Immature natural killer cell (primary cell): ENCODE measurements at regions not wholly inside any gene's neighbourhood (a gene's known extent, or its start where the extent isn't known, plus 50 kb on each side); places are given as distances from the start of the nearest gene placed in this dataset.

Source experiments
- DNase-seq, 3 donors: peaks; one replicate each; pipeline ENCODE4 v3.0.0; 2022; ENCODE audit warnings: mixed read lengths in 1 of 3
- H3K27ac Mint-ChIP-seq, 6 donors: one replicate each; pipeline ENCODE4 v1.8.0; 2020; ENCODE audit warnings: mixed read lengths in 6 of 6, mild to moderate bottlenecking in 5 of 6, inconsistent platforms in 4 of 6, moderate library complexity in 3 of 6
- H3K27me3 Mint-ChIP-seq, 3 donors: one replicate each; pipeline ENCODE4 v1.8.0; 2020 to 2021; ENCODE audit warnings: low read depth in 3 of 3, mild to moderate bottlenecking in 3 of 3, mixed read lengths in 3 of 3, moderate library complexity in 3 of 3, inconsistent platforms in 1 of 3
- H3K36me3 Mint-ChIP-seq, 3 donors: one replicate each; pipeline ENCODE4 v1.8.0; 2020; ENCODE audit warnings: mixed read lengths in 3 of 3, inconsistent platforms in 2 of 3, mild to moderate bottlenecking in 2 of 3
- H3K4me1 Mint-ChIP-seq, 2 donors: one replicate each; pipeline ENCODE4 v1.8.0; 2020; ENCODE audit warnings: inconsistent platforms in 2 of 2, mild to moderate bottlenecking in 2 of 2, mixed read lengths in 2 of 2, moderate library complexity in 1 of 2
- H3K4me3 Mint-ChIP-seq, 5 donors: one replicate each; pipeline ENCODE4 v1.8.0; 2020; ENCODE audit warnings: mild to moderate bottlenecking in 5 of 5, mixed read lengths in 5 of 5, inconsistent platforms in 3 of 5, moderate library complexity in 3 of 5
- H3K9me3 Mint-ChIP-seq, 6 donors: one replicate each; pipeline ENCODE4 v1.8.0; 2020; ENCODE audit warnings: mild to moderate bottlenecking in 6 of 6, mixed read lengths in 6 of 6, inconsistent platforms in 4 of 6, moderate library complexity in 3 of 6

- H3K4me1 Mint-ChIP-seq: no peaks in the 10 kb centered on the region
- no peak overlapping the region for H3K27ac Mint-ChIP-seq
- H3K27me3 Mint-ChIP-seq: peaks cover under 1 to 2% (median 1%) of the 10 kb centered on the region in 3 donors
- DNase-seq: no peak
- no peaks in the 10 kb centered on the region for H3K9me3 Mint-ChIP-seq
- H3K4me3 Mint-ChIP-seq: no peak overlapping the region
- no peaks in the 10 kb centered on the region for H3K36me3 Mint-ChIP-seq
Measured at GRCh38 chr14:22018890-22019289, 345.3 kb upstream of the OR4E1 start.

DNA sequence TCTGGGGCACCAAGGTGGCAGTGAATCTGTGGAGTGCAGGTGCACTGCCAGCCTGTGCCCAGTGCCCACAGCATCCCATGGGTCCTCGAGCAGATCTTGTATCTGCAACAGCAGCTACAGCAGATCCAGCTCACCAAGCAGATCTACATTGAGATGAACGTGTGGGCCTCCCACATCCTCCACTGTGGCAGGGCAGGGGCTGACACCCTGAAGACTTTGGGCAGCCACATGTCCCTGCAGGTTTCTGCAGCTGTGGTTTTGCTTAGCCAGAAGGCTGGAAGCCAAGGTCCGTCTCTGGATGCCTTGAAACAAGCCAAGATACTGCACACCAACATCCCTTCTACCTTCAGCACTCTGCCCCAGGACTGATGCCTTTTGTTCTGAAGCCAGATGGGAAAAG, 338.8 kb upstream of the OR4E1 start:
- Mint-ChIP-seq H3K4me3 (no peak overlapping the region), H3K9me3 (no peaks in the 10 kb centered on the region), H3K27ac (no peak overlapping the region), H3K36me3 (no peaks in the 10 kb centered on the region), H3K4me1 (peaks cover 0 to under 1% of the 10 kb centered on the region in 2 donors), H3K27me3 (peaks cover 4 to 12% (median 5%) of the 10 kb centered on the region in 3 donors)
- DNase-seq: no peak

GRCh38 chr14:22011253-22011642, 337.6 kb upstream of the OR4E1 start:
- Mint-ChIP-seq H3K27me3 (peaks cover 4 to 12% (median 4%) of the 10 kb centered on the region in 3 donors), H3K27ac (no peak overlapping the region)

GRCh38 chr14:22010545-22011252, 337.1 kb upstream of the OR4E1 start:
- H3K36me3 Mint-ChIP-seq: no peaks in the 10 kb centered on the region
- no peak overlapping the region for H3K27ac Mint-ChIP-seq
- H3K9me3 Mint-ChIP-seq: no peaks in the 10 kb centered on the region

More at GRCh38 chr14:22011253-22011642, 337.6 kb upstream of the OR4E1 start:
- Mint-ChIP-seq H3K4me1 (peaks cover 0 to 2% of the 10 kb centered on the region in 2 donors), H3K36me3 (no peaks in the 10 kb centered on the region), H3K4me3 (no peak overlapping the region), H3K9me3 (no peaks in the 10 kb centered on the region)
- no peak for DNase-seq

GRCh38 chr14:22008766-22009165, 335.1 kb upstream of the OR4E1 start:
- no peak overlapping the region for H3K4me3 Mint-ChIP-seq
- H3K36me3 Mint-ChIP-seq: no peaks in the 10 kb centered on the region
- H3K27ac Mint-ChIP-seq: no peak overlapping the region
- no peaks in the 10 kb centered on the region for H3K9me3 Mint-ChIP-seq
- DNase-seq: no peak
- H3K27me3 Mint-ChIP-seq: peaks cover 4 to 10% (median 5%) of the 10 kb centered on the region in 3 donors
- peaks cover 0 to 2% of the 10 kb centered on the region in 2 donors for H3K4me1 Mint-ChIP-seq

More at GRCh38 chr14:22010545-22011252, 337.1 kb upstream of the OR4E1 start:
- H3K27me3 Mint-ChIP-seq: peaks cover 4 to 12% (median 4%) of the 10 kb centered on the region in 3 donors
- no peak for DNase-seq
- H3K4me3 Mint-ChIP-seq: no peak overlapping the region
- H3K4me1 Mint-ChIP-seq: peaks cover 0 to 2% of the 10 kb centered on the region in 2 donors

DNA sequence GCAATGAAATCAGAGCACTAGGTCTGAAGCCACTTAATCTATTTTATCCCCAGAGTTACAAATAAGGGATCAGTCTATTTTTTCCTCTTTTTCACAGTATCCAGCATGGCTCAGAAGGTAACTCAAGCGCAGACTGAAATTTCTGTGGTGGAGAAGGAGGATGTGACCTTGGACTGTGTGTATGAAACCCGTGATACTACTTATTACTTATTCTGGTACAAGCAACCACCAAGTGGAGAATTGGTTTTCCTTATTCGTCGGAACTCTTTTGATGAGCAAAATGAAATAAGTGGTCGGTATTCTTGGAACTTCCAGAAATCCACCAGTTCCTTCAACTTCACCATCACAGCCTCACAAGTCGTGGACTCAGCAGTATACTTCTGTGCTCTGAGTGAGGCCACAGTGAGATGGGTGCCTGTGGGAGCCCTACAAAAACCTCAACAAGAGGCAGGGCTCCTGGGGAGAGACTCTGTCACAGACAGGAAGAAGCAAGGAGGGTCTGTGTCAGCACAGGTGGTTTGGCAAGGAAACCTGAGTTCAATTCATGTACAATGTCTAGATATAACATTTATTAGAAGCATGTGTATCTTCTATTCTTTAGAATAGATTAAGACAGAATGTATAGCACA, 334.3 kb upstream of the OR4E1 start:
- DNase-seq: no peak
- Mint-ChIP-seq H3K9me3 (no peaks in the 10 kb centered on the region), H3K27ac (no peak overlapping the region), H3K4me1 (peaks cover 5 to 6% of the 10 kb centered on the region in 2 donors), H3K36me3 (no peaks in the 10 kb centered on the region), H3K4me3 (no peak overlapping the region), H3K27me3 (peaks cover 4 to 8% (median 5%) of the 10 kb centered on the region in 3 donors)

- Mint-ChIP-seq H3K27me3 (peaks cover 4 to 7% (median 5%) of the 10 kb centered on the region in 3 donors), H3K9me3 (no peaks in the 10 kb centered on the region), H3K4me3 (no peak overlapping the region), H3K36me3 (no peaks in the 10 kb centered on the region), H3K27ac (peak overlapping the region in 1 of 6 donors; percentile 17), H3K4me1 (peaks cover 7 to 10% of the 10 kb centered on the region in 2 donors)
- no peak for DNase-seq
Measured at GRCh38 chr14:22007363-22007762, 333.7 kb upstream of the OR4E1 start.

DNA sequence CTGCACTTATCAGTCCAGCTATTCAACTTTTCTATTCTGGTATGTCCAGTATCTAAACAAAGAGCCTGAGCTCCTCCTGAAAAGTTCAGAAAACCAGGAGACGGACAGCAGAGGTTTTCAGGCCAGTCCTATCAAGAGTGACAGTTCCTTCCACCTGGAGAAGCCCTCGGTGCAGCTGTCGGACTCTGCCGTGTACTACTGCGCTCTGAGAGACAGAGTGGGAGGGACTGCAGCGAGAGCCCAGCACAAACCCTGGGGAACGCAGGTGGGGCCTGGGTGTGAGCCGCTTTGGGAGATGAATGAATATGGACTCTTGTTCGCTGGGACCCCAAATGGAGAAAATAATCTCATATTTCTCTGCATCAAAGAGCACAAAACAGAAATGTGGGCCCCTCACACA, 329.8 kb upstream of the OR4E1 start:
- Mint-ChIP-seq H3K9me3 (no peaks in the 10 kb centered on the region), H3K4me3 (no peak overlapping the region), H3K27me3 (peaks cover 0 to 2% (median 1%) of the 10 kb centered on the region in 3 donors), H3K27ac (no peak overlapping the region), H3K36me3 (no peaks in the 10 kb centered on the region), H3K4me1 (peaks cover 9 to 14% of the 10 kb centered on the region in 2 donors)
- DNase-seq: no peak

DNA sequence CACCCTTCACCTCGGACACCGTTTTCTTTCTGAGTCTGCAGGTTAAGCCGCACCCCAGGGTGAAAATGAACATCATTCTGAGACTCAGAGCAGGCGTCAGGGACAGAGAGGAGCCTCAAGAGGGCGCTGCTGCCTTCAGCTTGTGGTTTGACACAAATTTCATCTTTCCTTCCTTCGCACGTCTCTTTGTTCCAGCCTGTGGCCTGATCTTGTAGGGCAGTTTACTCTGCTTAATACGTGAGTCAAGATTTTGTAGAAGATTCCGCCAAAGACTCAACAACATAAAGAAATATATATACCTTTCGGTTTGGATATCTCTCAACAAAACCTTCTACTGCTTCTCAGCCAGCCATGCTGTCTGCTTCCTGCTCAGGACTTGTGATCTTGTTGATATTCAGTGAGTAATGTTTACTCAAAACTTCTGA, 329.3 kb upstream of the OR4E1 start:
- no peaks in the 10 kb centered on the region for H3K36me3 Mint-ChIP-seq
- peak in 2 of 3 donors; percentile 27 to 39 for DNase-seq
- no peak overlapping the region for H3K4me3 Mint-ChIP-seq
- no peak overlapping the region for H3K27ac Mint-ChIP-seq
- peaks cover 0 to 2% (median 0%) of the 10 kb centered on the region in 3 donors for H3K27me3 Mint-ChIP-seq
- no peaks in the 10 kb centered on the region for H3K9me3 Mint-ChIP-seq
- peaks cover 9 to 14% of the 10 kb centered on the region in 2 donors for H3K4me1 Mint-ChIP-seq

- H3K4me1 Mint-ChIP-seq: peaks cover 7 to 14% of the 10 kb centered on the region in 2 donors
- peaks cover 0 to 5% (median 0%) of the 10 kb centered on the region in 3 donors for H3K27me3 Mint-ChIP-seq
- no peaks in the 10 kb centered on the region for H3K9me3 Mint-ChIP-seq
- no peak overlapping the region for H3K4me3 Mint-ChIP-seq
- H3K27ac Mint-ChIP-seq: no peak overlapping the region
- no peaks in the 10 kb centered on the region for H3K36me3 Mint-ChIP-seq
- no peak for DNase-seq
Measured at GRCh38 chr14:21999402-21999801, 325.8 kb upstream of the OR4E1 start.

DNA sequence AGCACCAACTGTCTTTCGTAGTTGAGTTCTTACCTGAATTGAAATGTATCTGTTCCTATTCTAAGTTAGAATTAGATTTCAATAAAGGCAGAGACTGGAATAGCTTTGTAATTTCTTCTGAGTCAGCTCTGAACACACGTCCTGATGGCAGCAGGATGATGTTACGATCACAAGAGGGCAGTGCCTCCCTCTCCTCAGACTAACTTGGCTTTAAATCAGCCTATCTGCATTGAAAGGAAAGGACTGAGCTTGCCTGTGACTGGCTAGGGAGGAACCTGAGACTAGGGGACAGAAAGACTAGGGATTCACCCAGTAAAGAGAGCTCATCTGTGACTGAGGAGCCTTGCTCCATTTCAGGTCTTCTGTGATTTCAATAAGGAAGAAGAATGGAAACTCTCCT, 323.7 kb upstream of the OR4E1 start:
- Mint-ChIP-seq H3K27me3 (peaks cover 0 to 17% (median 0%) of the 10 kb centered on the region in 3 donors), H3K4me1 (peaks cover 1 to 4% of the 10 kb centered on the region in 2 donors), H3K27ac (no peak overlapping the region), H3K4me3 (no peak overlapping the region), H3K36me3 (no peaks in the 10 kb centered on the region), H3K9me3 (no peaks in the 10 kb centered on the region)
- no peak for DNase-seq

DNA sequence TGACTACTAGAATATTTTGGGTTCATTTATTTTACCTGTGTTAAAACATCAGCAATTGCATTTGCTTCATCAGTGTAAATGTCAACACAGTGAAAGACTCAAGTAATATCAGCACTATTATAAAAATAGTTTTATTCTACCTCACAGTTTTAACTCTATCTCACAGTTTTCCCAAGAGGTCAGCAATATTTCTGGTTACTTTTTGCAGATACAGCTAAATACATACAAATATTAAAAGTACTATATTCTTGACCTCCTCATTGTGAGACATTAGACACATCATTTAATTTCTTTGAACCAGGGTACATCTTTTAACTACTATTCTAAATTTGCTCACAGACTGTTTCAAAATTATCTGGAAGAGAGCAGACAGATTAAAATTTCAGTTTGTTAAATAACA, 321.7 kb upstream of the OR4E1 start:
- H3K4me3 Mint-ChIP-seq: no peak overlapping the region
- no peaks in the 10 kb centered on the region for H3K4me1 Mint-ChIP-seq
- H3K36me3 Mint-ChIP-seq: no peaks in the 10 kb centered on the region
- H3K27ac Mint-ChIP-seq: no peak overlapping the region
- no peaks in the 10 kb centered on the region for H3K9me3 Mint-ChIP-seq
- peaks cover 0 to 25% (median 2%) of the 10 kb centered on the region in 3 donors for H3K27me3 Mint-ChIP-seq
- no peak for DNase-seq

- Mint-ChIP-seq H3K9me3 (no peaks in the 10 kb centered on the region), H3K4me3 (no peak overlapping the region), H3K27me3 (peaks cover 0 to 25% (median 2%) of the 10 kb centered on the region in 3 donors), H3K27ac (no peak overlapping the region), H3K4me1 (no peaks in the 10 kb centered on the region), H3K36me3 (no peaks in the 10 kb centered on the region)
- DNase-seq: no peak
Measured at GRCh38 chr14:21993837-21994236, 320.2 kb upstream of the OR4E1 start.

DNA sequence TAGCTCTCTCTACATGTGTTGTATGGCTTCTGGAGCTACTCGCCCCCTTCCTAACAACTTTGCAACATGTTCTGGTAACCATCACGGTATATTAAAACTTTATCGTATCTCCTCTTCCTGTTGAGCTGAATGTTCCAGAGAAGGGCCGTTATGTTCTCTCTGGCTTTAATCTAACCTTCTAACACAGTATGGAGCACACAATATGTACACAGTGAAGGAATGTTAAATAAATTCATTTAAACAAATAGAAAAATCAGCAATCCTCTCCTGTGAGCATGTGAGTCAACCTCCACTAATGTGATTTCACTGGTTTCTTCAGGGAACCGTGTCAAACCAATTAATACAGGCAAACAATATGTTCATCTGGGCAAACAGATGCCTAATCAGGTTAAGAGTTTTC, 319.5 kb upstream of the OR4E1 start:
- H3K4me1 Mint-ChIP-seq: no peaks in the 10 kb centered on the region
- no peak overlapping the region for H3K4me3 Mint-ChIP-seq

More for the DNA sequence above, 319.5 kb upstream of the OR4E1 start:
- Mint-ChIP-seq H3K27ac (no peak overlapping the region), H3K27me3 (peaks cover 0 to 25% (median 2%) of the 10 kb centered on the region in 3 donors), H3K36me3 (no peaks in the 10 kb centered on the region), H3K9me3 (no peaks in the 10 kb centered on the region)
- no peak for DNase-seq
